GM18502 (cell line): ENCODE measurements at regions not wholly inside any gene's neighbourhood (a gene's known extent, or its start where the extent isn't known, plus 50 kb on each side); places are given as distances from the start of the nearest gene placed in this dataset.

Source experiments
- ATAC-seq: cut with Tn5 transposase; IDR thresholded peaks from one replicate; pipeline ENCODE4 v1.9.1; 2021; ENCODE audit warnings: mild to moderate bottlenecking; ENCODE audit not compliant: unreplicated experiment, poor library complexity

DNA sequence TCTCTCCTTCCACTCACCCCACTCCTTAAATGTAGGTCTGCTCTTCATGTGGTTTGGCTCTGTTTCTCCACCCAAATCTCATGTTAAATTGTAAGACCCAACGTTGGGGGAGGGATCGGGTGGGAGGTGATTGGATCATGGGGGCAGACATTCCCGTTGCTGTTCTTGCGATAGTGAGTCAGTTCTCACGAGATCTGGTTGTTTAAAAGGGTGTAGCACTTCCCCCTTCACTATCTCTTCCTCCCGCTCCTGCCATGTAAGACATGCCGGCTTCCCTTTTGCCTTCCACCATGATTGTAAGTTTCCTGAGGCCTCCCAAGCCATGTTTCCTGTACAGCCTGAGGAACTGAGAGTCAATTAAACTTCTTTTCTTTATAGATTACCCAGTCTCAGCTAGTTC is 1044.5 kb upstream of the POU3F3 start:
- ATAC-seq, result no peak

- no peak for ATAC-seq
These were observed 1043.9 kb upstream of the POU3F3 start for GRCh38 chr2:103809941-103810441.

GRCh38 chr2:103810875-103811274 is 1043.0 kb upstream of the POU3F3 start:
- no peak for ATAC-seq

GRCh38 chr2:103814016-103814415 is 1039.9 kb upstream of the POU3F3 start:
- ATAC-seq, result no peak

- no peak for ATAC-seq
These were observed 1038.2 kb upstream of the POU3F3 start for GRCh38 chr2:103815731-103816130.

DNA sequence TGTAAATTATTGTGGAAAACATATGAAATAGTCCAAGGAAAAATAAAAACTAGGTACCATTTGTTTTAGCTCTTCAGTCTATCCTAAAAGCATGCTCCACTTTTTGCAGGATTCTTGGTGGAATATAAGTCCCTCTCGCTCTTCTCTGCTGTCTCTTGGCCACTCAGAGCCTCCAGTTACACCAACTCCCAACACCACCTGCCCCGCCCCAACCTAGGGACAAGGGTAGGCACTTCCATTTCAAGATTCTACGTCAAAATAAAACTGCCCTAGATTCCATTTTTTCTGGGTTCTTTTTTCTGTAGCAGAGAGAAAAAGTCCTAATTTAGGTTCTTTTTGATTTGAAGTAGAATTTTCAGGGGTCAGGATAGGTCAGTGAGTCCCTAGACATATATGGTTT is 1036.2 kb upstream of the POU3F3 start:
- no peak for ATAC-seq

DNA sequence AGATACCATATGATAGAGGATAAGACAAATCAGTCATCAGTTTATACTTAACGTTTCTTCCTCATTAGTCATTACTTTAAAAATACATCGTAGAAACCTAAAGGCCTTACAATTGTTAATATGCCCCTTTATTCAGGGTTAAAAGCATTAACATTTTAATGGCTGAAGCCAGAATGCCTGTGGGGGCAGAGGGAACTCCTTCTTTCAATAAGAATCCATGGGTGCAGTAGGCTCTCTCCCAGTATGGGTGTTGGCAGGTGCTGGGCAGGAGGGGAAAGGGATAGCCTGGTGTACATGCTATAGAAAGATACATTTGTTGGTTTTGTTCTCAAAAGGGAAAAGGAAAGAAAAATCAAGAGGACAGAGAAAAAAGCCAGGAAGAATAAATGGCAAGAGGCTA is 1035.7 kb upstream of the POU3F3 start:
- ATAC-seq, result no peak

- ATAC-seq, result no peak
These were observed 1034.3 kb upstream of the POU3F3 start for GRCh38 chr2:103819599-103819998.

GRCh38 chr2:103823847-103824246 is 1030.1 kb upstream of the POU3F3 start:
- no peak for ATAC-seq

DNA sequence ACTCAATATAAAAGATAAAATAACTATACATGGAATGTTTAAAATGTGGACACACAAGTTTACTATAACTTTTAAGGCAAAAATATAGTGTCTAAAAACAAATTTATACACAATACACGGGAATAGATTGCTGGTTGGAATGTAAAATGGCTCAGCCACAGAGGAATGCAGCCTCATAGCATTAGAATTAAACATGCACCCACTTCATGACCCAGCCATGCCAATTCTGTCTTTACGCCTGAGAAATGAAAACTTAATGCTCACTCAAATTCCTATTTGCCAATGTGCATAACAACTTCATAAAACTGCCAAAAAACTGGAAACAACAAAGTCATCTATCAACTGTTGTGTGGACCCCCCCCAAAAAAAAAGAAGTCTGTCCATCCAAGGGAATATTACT is 1006.6 kb upstream of the POU3F3 start:
- ATAC-seq, result no peak

- no peak for ATAC-seq
These were observed 994.7 kb upstream of the POU3F3 start for GRCh38 chr2:103859238-103859637.

DNA sequence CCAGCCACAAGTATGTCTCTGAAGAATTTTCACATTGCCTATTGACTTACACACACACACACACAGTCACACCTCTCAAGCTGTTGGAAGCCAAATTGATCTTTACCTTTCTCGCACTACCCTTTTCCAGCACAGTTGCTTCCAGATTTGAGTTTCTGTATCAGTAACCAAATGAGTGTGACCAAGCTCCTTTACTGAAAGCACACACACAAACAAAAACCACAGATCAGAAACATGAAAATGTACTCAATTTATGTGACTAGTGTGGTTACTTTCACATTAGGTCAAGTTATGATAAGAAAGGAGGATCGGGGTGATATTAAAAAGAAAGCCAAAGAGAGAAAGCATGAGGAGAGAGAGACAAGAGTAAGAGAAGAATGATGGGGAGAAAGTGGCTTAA is 993.9 kb upstream of the POU3F3 start:
- no peak for ATAC-seq

- ATAC-seq, result no peak
These were observed 985.5 kb upstream of the POU3F3 start for GRCh38 chr2:103868396-103868795.

GRCh38 chr2:103873716-103874351 is 980.1 kb upstream of the POU3F3 start:
- no peak for ATAC-seq

DNA sequence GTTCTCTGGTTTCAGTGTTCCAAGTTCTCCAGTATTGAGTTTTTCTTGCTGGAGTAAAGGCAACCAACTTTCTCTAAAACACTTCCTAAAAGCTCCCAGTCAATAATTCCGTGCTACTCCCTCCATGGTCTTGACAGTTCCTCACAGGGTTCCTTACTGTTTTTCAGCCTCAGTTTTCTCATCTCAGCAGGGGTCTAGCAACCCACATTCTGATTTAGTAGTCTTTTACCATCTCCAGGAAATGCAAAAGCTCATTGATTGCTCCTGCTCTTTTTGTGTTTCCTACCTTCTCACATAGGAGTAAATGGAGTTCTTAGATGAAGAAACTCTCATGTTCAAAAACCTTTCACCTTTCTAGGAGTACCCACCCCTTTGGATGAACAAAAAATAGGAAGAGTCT is 978.8 kb upstream of the POU3F3 start:
- ATAC-seq, result no peak

GRCh38 chr2:103875531-103875930 is 978.4 kb upstream of the POU3F3 start:
- no peak for ATAC-seq

DNA sequence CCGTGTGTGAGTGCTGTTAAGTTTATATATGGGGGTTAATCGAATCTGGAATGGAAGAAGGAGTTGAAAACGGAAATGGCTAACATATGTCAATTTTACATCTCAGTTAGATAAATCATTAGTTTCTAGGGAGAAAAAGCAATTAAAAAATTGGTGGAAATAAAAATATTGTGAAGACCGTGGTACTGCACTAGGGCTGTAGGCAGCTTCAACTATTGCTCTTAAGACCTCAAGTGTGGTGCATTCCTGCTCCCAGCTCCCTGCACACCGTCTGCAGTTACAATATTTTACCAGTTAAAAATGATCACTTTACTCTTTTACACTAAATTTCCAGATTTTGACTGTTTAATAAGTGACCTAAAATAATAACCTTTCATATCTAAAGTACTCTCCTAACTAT is 977.3 kb upstream of the POU3F3 start:
- ATAC-seq, result no peak

DNA sequence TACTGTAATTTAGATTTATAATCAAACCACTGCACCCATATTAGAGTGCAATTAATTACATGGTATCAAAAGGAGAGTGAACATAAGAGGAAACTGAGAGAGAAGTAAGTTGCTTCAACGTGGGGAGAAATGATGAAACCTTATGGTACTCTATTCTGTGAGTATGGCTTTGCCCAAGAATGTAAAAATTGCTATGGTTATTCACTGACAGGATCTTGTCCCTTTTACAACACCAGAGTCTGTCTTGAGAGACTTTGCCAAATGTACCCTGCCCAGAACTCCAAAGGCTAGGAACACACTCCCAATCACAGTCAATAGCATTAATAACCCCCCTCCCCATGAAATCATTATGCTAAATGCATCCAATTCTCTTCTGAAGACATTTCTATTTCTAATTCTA is 974.8 kb upstream of the POU3F3 start:
- no peak for ATAC-seq

GRCh38 chr2:103880081-103880834 is 973.7 kb upstream of the POU3F3 start:
- no peak for ATAC-seq

- no peak for ATAC-seq
These were observed 966.3 kb upstream of the POU3F3 start for GRCh38 chr2:103887625-103888024.

GRCh38 chr2:103896182-103896581 is 957.7 kb upstream of the POU3F3 start:
- ATAC-seq, result no peak

GRCh38 chr2:103898561-103898960 is 955.4 kb upstream of the POU3F3 start:
- ATAC-seq, result no peak
